ENCODE measurements at regions not wholly inside any gene's neighbourhood (a gene's known extent, or its start where the extent isn't known, plus 50 kb on each side); places are given as distances from the start of the nearest gene placed in this dataset.

GRCh38 chr18:70936160-70936559, 647.3 kb downstream of the SOCS6 start:
- TF ChIP-seq CTCF (IDR thresholded peaks at IDR 0.05; ENCODE audit: unreplicated experiment), result no peak
- H3K27ac Mint-ChIP-seq, result no peak overlapping the region
- no peak for DNase-seq (ENCODE audit: low spot score in 2 of 2, unreplicated experiment in 2 of 2)
- H3K27me3 Mint-ChIP-seq (ENCODE audit: low read depth), result peaks cover 9% of the 10 kb centered on the region
- H3K9me3 Mint-ChIP-seq, result no peaks in the 10 kb centered on the region
- H3K4me1 Mint-ChIP-seq, result no peaks in the 10 kb centered on the region
- no peak overlapping the region for H3K4me3 Mint-ChIP-seq
- no peaks in the 10 kb centered on the region for H3K36me3 Mint-ChIP-seq

DNA sequence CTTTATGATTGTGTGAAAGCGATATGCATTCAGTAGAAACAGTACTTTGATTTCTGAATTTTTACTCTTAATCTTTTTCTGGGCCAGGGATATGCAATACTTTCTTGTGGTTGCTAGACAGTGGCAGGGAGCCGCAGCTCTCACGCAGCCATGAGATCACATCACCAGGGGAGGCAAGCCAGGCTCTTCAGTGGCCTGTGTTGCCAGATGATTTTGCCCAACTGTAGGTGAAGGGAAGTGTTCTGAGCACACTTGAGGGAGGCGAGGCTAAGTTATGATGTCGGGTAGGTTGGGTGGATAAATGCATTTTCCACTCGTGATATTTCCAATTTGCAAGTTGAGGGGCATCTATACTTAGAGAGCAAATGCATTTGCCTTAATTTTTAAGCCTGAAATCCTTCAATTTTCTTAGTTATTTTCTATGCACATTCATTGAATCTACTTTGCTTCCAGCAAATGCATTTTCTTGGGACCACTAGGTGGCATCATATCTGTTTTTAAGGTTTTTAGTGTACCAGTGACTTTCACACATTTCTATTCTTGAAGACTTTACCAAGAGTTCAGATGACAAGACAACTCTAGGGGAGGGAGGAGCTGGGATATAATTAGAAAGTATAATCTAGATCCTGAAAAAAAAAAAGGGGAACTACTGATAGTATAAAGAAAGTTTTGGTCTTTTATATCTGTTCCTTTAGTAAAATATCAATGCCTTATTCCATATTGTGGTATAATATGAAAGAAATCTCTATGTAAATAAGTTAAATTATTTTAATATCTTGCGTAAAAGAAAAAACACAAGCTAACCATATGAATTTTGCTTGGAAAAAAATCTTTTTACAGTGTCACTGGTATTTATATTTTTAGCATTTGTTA, 643.3 kb downstream of the SOCS6 start:
- no peaks in the 10 kb centered on the region for H3K36me3 Mint-ChIP-seq
- no peaks in the 10 kb centered on the region for H3K4me1 Mint-ChIP-seq
- no peak overlapping the region for H3K27ac Mint-ChIP-seq
- H3K9me3 Mint-ChIP-seq, result no peaks in the 10 kb centered on the region
- H3K27me3 Mint-ChIP-seq (ENCODE audit: low read depth), result peaks cover 7% of the 10 kb centered on the region
- H3K4me3 Mint-ChIP-seq, result no peak overlapping the region
- TF ChIP-seq CTCF (IDR thresholded peaks at IDR 0.05; ENCODE audit: unreplicated experiment), result peak; percentile 74
- DNase-seq (ENCODE audit: low spot score in 2 of 2, unreplicated experiment in 2 of 2), result no peak

- peaks cover 11% of the 10 kb centered on the region for H3K27me3 Mint-ChIP-seq (ENCODE audit: low read depth)
- DNase-seq (ENCODE audit: low spot score in 2 of 2, unreplicated experiment in 2 of 2), result no peak
- H3K9me3 Mint-ChIP-seq, result peaks cover 11% of the 10 kb centered on the region
Measured at GRCh38 chr18:70920840-70921374, 632.1 kb downstream of the SOCS6 start.

GRCh38 chr18:70907673-70908072, 618.8 kb downstream of the SOCS6 start:
- H3K4me3 Mint-ChIP-seq, result no peak overlapping the region
- no peaks in the 10 kb centered on the region for H3K36me3 Mint-ChIP-seq

More at GRCh38 chr18:70920840-70921374, 632.1 kb downstream of the SOCS6 start:
- no peak for TF ChIP-seq CTCF (IDR thresholded peaks at IDR 0.05; ENCODE audit: unreplicated experiment)
- Mint-ChIP-seq H3K4me3 (no peak overlapping the region), H3K36me3 (no peaks in the 10 kb centered on the region), H3K27ac (no peak overlapping the region), H3K4me1 (no peaks in the 10 kb centered on the region)

GRCh38 chr18:70892381-70892780, 603.5 kb downstream of the SOCS6 start:
- H3K9me3 Mint-ChIP-seq, result peaks cover 4% of the 10 kb centered on the region
- H3K27ac Mint-ChIP-seq, result no peak overlapping the region
- TF ChIP-seq CTCF (IDR thresholded peaks at IDR 0.05; ENCODE audit: unreplicated experiment), result no peak
- H3K4me1 Mint-ChIP-seq, result no peaks in the 10 kb centered on the region
- no peaks in the 10 kb centered on the region for H3K36me3 Mint-ChIP-seq
- H3K4me3 Mint-ChIP-seq, result no peak overlapping the region
- no peak for DNase-seq (ENCODE audit: low spot score in 2 of 2, unreplicated experiment in 2 of 2)
- H3K27me3 Mint-ChIP-seq (ENCODE audit: low read depth), result no peaks in the 10 kb centered on the region

More at GRCh38 chr18:70907673-70908072, 618.8 kb downstream of the SOCS6 start:
- no peak for DNase-seq (ENCODE audit: low spot score in 2 of 2, unreplicated experiment in 2 of 2)
- no peaks in the 10 kb centered on the region for H3K27me3 Mint-ChIP-seq (ENCODE audit: low read depth)
- TF ChIP-seq CTCF (IDR thresholded peaks at IDR 0.05; ENCODE audit: unreplicated experiment), result no peak
- peaks cover 9% of the 10 kb centered on the region for H3K9me3 Mint-ChIP-seq
- H3K27ac Mint-ChIP-seq, result no peak overlapping the region
- H3K4me1 Mint-ChIP-seq, result no peaks in the 10 kb centered on the region
